Kidney (tissue), 13 donors: ENCODE measurements at regions not wholly inside any gene's neighbourhood (a gene's known extent, or its start where the extent isn't known, plus 50 kb on each side); places are given as distances from the start of the nearest gene placed in this dataset.

Experiments
- DNase-seq, 5 donors: peaks; one replicate each; pipeline ENCODE4 v3.0.0-alpha.2; 2013 to 2020
- FAIRE-seq: peaks from 2 replicates; lab custom pipeline; 2012; peaks lifted over from hg19 to GRCh38; lab: Jason Lieb, UNC
- H3K27ac ChIP-seq, 2 donors: one replicate each; pipeline ENCODE4 v1.7.0; 2013; ENCODE audit warnings: low read depth in 2 of 2, low read length in 2 of 2, inconsistent platforms in 1 of 2
- H3K27me3 ChIP-seq: one replicate; pipeline ENCODE4 v1.7.1; 2013; ENCODE audit warnings: low read length, inconsistent platforms; ENCODE audit not compliant: control insufficient read depth, insufficient read depth
- H3K36me3 ChIP-seq, 3 donors: one replicate each; pipeline versions ENCODE4 v1.7.0 to v1.7.1; 2013; ENCODE audit warnings: low read length in 3 of 3, control low read depth in 1 of 3, inconsistent platforms in 1 of 3; ENCODE audit not compliant: insufficient read depth in 3 of 3, control insufficient read depth in 2 of 3
- H3K4me1 ChIP-seq, 3 donors: one replicate each; pipeline versions ENCODE4 v1.7.0 to v1.7.1; 2013; ENCODE audit warnings: low read length in 3 of 3, inconsistent platforms in 1 of 3, low read depth in 1 of 3; ENCODE audit not compliant: control insufficient read depth in 2 of 3, insufficient read depth in 2 of 3
- H3K4me3 ChIP-seq, 3 donors: one replicate each; pipeline versions ENCODE4 v1.7.0 to v1.8.1; 2013; ENCODE audit warnings: low read length in 3 of 3, control low read depth in 1 of 3, inconsistent platforms in 1 of 3
- H3K9ac ChIP-seq, 3 donors: one replicate each; pipeline versions ENCODE4 v1.7.0 to v1.7.1; 2013; ENCODE audit warnings: low read length in 3 of 3, control low read depth in 1 of 3, inconsistent platforms in 1 of 3
- H3K9me3 ChIP-seq, 3 donors: one replicate each; pipeline versions ENCODE4 v1.7.0 to v1.7.1; 2013; ENCODE audit warnings: low read length in 3 of 3, control low read depth in 1 of 3, inconsistent platforms in 1 of 3; ENCODE audit not compliant: control insufficient read depth in 2 of 3, insufficient read depth in 1 of 3
- intact Hi-C: fragments of 100-400 bp; cut with DNase I; formaldehyde crosslinking; loops from one replicate; pipeline ENCODE4 v1.11.1; 2022
- TF ChIP-seq, protein P1 (sequence below): IDR thresholded peaks from 3 replicates; pipeline ENCODE4 v1.5.1; 2012; ENCODE audit warnings: mild to moderate bottlenecking, moderate library complexity, borderline replicate concordance; ENCODE audit not compliant: insufficient read depth; ENCODE audit errors: extremely low read depth
- donor health status: control.
- donor health status: control.
- donor health status: control.
- donor health status: control.
- donor health status: control.
- donor health status: DM: yes; HTN: yes; CAD: no.
- donor health status: Normal renal cell carcinoma (clear cell type).

DNA sequence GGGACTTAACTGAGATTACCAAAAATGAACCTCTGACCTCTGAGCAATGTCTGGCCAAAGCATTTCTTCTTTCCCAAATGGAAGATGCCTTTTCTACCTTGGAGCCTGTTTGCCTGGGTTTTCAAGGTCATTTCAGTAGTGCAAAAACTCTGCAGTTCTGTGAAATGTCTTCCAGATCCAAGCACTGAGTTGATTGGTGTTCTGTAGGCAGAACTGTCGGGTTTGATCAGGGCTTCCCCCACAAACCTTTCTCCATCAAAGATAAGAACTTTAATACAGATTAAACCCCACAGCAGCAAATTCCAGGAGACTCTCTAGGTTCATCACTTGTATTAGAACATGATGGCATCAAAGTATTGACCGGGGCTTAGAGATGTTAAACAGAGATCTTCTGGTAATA lies 192.7 kb upstream of the TOPAZ1 start:
- intact Hi-C loops, result no loop called here
- Histone ChIP-seq H3K36me3 (no peaks in the 10 kb centered on the region), H3K9ac (no peak overlapping the region), H3K9me3 (no peaks in the 10 kb centered on the region), H3K27me3 (no peaks in the 10 kb centered on the region), H3K4me1 (no peaks in the 10 kb centered on the region), H3K4me3 (no peak overlapping the region), H3K27ac (no peak overlapping the region)
- DNase-seq (no peak), FAIRE-seq (no peak)
- TF ChIP-seq, protein P1, sequence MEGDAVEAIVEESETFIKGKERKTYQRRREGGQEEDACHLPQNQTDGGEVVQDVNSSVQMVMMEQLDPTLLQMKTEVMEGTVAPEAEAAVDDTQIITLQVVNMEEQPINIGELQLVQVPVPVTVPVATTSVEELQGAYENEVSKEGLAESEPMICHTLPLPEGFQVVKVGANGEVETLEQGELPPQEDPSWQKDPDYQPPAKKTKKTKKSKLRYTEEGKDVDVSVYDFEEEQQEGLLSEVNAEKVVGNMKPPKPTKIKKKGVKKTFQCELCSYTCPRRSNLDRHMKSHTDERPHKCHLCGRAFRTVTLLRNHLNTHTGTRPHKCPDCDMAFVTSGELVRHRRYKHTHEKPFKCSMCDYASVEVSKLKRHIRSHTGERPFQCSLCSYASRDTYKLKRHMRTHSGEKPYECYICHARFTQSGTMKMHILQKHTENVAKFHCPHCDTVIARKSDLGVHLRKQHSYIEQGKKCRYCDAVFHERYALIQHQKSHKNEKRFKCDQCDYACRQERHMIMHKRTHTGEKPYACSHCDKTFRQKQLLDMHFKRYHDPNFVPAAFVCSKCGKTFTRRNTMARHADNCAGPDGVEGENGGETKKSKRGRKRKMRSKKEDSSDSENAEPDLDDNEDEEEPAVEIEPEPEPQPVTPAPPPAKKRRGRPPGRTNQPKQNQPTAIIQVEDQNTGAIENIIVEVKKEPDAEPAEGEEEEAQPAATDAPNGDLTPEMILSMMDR, result no peak

DNA sequence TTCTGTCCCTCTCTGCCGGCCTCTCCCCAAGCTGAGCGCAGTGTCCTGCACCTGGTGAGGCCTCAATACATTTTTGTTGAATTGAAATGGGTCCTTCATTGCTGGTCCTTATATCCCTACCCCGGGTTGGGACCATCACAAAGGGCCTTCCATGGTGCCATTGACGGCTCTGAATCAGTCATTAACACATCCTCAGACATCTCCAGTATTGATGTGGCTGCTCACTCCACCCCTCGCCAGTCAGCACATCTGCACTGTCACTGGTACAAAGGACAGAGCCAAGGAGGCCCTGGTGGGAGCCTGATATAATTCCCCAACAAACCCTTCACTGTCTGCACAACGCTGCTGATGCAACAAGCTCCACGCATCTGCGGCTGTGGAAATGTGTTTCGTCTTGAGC lies 191.6 kb upstream of the TOPAZ1 start:
- FAIRE-seq (no peak), DNase-seq (no peak)
- no peak overlapping the region for H3K27ac ChIP-seq

DNA sequence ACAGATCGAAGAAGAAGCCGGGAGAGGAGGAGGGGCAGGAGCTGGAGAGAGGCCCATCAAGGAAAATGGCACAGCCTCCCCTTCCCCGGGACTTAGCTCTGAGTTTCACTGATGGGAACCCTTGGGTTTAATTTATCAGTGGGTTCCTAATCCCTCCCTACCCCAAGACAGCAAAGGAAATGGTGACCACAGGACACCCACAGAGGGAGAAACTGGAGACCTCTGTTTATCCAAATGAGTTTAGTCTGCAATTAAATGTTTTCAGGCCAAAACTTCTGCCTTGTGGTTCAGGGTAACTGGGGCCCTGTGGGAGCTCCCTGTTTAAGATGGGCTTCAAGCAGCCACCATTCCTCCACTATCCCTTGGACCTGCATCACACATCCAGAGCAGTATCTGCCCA lies 190.8 kb upstream of the TOPAZ1 start:
- no peak for FAIRE-seq
- H3K9ac ChIP-seq, result no peak overlapping the region
- no peaks in the 10 kb centered on the region for H3K36me3 ChIP-seq
- H3K27me3 ChIP-seq, result no peaks in the 10 kb centered on the region
- intact Hi-C loops, result no loop called here
- TF ChIP-seq, protein P1, result no peak
- H3K27ac ChIP-seq, result no peak overlapping the region
- DNase-seq, result no peak
- H3K4me1 ChIP-seq, result no peaks in the 10 kb centered on the region
- no peaks in the 10 kb centered on the region for H3K9me3 ChIP-seq
- H3K4me3 ChIP-seq, result no peak overlapping the region

More for the DNA sequence above, 191.6 kb upstream of the TOPAZ1 start:
- no peaks in the 10 kb centered on the region for H3K27me3 ChIP-seq
- H3K36me3 ChIP-seq, result no peaks in the 10 kb centered on the region
- TF ChIP-seq, protein P1, result no peak
- H3K4me3 ChIP-seq, result no peak overlapping the region
- H3K4me1 ChIP-seq, result no peaks in the 10 kb centered on the region
- no peaks in the 10 kb centered on the region for H3K9me3 ChIP-seq
- H3K9ac ChIP-seq, result no peak overlapping the region
- intact Hi-C loops, result no loop called here

DNA sequence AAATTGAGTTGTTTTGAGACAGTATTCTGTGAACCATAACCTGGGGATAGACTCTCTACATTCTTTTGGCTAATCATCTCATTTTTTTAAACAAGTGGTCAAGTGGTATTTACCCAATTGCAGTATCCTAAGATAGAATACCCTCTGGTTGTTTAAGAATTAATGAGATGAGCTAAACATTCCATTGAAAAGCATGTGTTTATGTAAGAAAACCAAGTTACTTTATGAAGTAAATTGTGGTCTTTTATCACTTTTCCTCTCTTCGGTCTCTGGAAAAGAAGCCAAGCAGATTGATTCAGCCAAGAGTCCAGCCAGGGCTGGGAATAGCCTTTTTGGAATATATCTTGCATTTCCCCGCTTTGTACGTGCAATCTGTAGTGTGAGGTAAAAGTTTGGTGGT lies 185.7 kb upstream of the TOPAZ1 start:
- no peak for FAIRE-seq
- intact Hi-C loops, result no loop called here
- Histone ChIP-seq H3K9me3 (no peaks in the 10 kb centered on the region), H3K4me3 (no peak overlapping the region), H3K36me3 (no peaks in the 10 kb centered on the region), H3K27me3 (no peaks in the 10 kb centered on the region), H3K27ac (no peak overlapping the region), H3K9ac (no peak overlapping the region), H3K4me1 (peaks cover 0 to 4% (median 0%) of the 10 kb centered on the region in 3 donors)
- TF ChIP-seq, protein P1, result no peak
- DNase-seq, result no peak
